ENCODE measurements at regions not wholly inside any gene's neighbourhood (a gene's known extent, or its start where the extent isn't known, plus 50 kb on each side); places are given as distances from the start of the nearest gene placed in this dataset.
"Not testable (repeated sequence)": the region's sequence is repeated elsewhere in the genome, so short reads cannot be mapped to it uniquely, and the experiment has no call there.

DNA sequence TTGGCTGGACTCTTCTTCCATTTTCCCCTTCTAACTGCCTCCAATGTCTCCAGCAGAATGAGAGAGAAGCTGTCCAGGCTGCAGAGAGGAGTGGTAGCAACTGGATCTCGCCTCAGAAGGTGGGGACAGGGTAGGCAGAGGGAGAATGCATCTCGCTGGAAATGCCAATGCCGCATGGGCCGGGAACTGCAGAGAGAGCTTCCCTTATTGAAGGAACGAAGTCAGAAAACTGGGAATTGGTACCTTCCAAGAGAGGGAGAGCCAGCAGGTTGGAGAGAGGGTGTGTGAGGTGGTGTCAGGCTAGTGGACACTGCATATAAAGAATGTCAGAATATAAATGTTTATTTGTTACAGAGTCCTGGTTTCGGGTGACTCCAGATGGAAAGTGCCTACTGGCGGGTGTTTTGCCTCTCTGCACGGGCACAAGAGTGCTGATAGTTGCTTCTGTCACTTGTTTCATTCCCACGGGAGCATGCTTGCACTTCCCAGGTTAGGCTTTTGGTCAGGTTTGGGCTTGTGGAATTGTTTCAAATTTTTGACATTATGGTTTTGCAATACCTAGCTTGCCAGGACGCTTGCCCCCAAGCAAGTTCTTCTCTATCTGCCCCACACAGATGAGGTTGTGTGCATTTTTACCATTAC is 156.8 kb upstream of the STS start:
- 88 to 93% methylated on average over 7 to 10 of the region's 10 CpGs for WGBS, 2 donors
- Histone ChIP-seq H3K36me3 (no peaks in the 10 kb centered on the region), H3K4me1 (no peaks in the 10 kb centered on the region), H3K27ac (no peak overlapping the region), H3K4me3 (no peak overlapping the region), H3K27me3 (no peaks in the 10 kb centered on the region), H3K9me3 (peaks cover 0 to 14% (median 3%) of the 10 kb centered on the region in 4 donors)
- DNase-seq = no peak
- no peak for TF ChIP-seq POLR2A (IDR thresholded peaks at IDR 0.05)
- TF ChIP-seq, protein P1, sequence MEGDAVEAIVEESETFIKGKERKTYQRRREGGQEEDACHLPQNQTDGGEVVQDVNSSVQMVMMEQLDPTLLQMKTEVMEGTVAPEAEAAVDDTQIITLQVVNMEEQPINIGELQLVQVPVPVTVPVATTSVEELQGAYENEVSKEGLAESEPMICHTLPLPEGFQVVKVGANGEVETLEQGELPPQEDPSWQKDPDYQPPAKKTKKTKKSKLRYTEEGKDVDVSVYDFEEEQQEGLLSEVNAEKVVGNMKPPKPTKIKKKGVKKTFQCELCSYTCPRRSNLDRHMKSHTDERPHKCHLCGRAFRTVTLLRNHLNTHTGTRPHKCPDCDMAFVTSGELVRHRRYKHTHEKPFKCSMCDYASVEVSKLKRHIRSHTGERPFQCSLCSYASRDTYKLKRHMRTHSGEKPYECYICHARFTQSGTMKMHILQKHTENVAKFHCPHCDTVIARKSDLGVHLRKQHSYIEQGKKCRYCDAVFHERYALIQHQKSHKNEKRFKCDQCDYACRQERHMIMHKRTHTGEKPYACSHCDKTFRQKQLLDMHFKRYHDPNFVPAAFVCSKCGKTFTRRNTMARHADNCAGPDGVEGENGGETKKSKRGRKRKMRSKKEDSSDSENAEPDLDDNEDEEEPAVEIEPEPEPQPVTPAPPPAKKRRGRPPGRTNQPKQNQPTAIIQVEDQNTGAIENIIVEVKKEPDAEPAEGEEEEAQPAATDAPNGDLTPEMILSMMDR (IDR thresholded peaks at IDR 0.05) = no peak
- TF ChIP-seq EP300 (IDR thresholded peaks at IDR 0.05) = no peak
- TF ChIP-seq POLR2AphosphoS5 (IDR thresholded peaks at IDR 0.05) = no peak
- ATAC-seq (ENCODE audit: low FRiP score in 2 of 2) = no peak

DNA sequence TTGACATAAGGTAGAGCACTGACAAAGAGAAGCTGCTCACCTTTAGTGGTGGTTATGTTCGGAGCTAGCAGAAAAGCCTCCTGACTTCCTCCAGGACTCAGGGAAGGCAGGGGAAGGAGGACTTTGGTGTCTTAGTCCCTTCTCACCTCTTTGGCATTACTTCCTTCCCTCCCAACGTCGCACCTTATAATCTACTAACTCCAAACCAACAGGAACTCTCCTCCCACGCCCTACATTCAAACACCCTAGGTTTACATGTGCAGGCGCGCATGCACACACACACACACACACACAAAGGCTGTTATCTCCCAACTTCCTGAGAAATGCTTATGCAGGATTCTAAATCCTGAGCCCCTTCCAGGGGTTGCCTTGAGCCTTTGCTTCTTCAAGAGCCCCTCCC is 157.7 kb upstream of the STS start:
- Histone ChIP-seq H3K9me3 (peaks cover 0 to 13% (median 1%) of the 10 kb centered on the region in 4 donors), H3K27me3 (no peaks in the 10 kb centered on the region), H3K4me1 (no peaks in the 10 kb centered on the region), H3K27ac (no peak overlapping the region), H3K4me3 (no peak overlapping the region), H3K36me3 (no peaks in the 10 kb centered on the region)
- TF ChIP-seq EP300 (IDR thresholded peaks at IDR 0.05) (no peak), POLR2AphosphoS5 (IDR thresholded peaks at IDR 0.05) (no peak), POLR2A (IDR thresholded peaks at IDR 0.05) (no peak)
- TF ChIP-seq, protein P1 (IDR thresholded peaks at IDR 0.05) = no peak
- ATAC-seq (ENCODE audit: low FRiP score in 2 of 2) (no peak), DNase-seq (no peak)
- 81 to 88% methylated on average over 6 of the region's 6 CpGs for WGBS, 2 donors

DNA sequence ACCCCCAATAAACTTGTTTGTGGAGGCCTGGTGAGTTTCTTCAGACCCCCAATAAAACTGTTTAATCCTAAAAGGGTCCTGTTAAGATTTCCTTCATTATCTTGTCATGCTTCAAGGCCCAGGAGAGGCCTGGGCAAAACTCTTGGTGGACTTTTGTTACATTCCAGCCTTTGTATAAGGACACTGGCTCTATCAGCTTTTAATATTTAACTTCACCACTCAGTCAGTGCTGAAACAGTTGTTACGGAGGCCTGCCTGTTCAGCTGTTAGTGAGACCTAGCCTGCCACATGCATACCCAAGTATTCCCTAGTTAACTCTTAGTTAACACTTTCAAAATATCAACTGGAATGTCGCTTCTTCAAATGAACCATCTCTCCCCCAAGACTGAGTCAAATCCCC is 158.8 kb upstream of the STS start:
- not testable (repeated sequence) for H3K4me1 ChIP-seq; H3K9me3 ChIP-seq; ATAC-seq (ENCODE audit: low FRiP score in 2 of 2); H3K27ac ChIP-seq; H3K4me3 ChIP-seq; DNase-seq; H3K36me3 ChIP-seq; H3K27me3 ChIP-seq
- 79 to 89% methylated on average over 2 of the region's 2 CpGs for WGBS, 2 donors

- ATAC-seq (ENCODE audit: low FRiP score in 2 of 2) (no peak), DNase-seq (no peak)
- 48 to 51% methylated on average over 4 of the region's 4 CpGs for WGBS, 2 donors
- H3K9me3 ChIP-seq = no peaks in the 10 kb centered on the region
- no peak overlapping the region for H3K27ac ChIP-seq
- no peak for TF ChIP-seq EP300 (IDR thresholded peaks at IDR 0.05)
- TF ChIP-seq POLR2AphosphoS5 (IDR thresholded peaks at IDR 0.05) = no peak
- no peak for TF ChIP-seq POLR2A (IDR thresholded peaks at IDR 0.05)
- TF ChIP-seq, protein P1 (IDR thresholded peaks at IDR 0.05) = no peak
- H3K4me1 ChIP-seq = no peaks in the 10 kb centered on the region
- H3K4me3 ChIP-seq = no peak overlapping the region
- H3K27me3 ChIP-seq = no peaks in the 10 kb centered on the region
- no peaks in the 10 kb centered on the region for H3K36me3 ChIP-seq
These were observed 160.6 kb upstream of the STS start for GRCh38 chrX:6986915-6987314.

DNA sequence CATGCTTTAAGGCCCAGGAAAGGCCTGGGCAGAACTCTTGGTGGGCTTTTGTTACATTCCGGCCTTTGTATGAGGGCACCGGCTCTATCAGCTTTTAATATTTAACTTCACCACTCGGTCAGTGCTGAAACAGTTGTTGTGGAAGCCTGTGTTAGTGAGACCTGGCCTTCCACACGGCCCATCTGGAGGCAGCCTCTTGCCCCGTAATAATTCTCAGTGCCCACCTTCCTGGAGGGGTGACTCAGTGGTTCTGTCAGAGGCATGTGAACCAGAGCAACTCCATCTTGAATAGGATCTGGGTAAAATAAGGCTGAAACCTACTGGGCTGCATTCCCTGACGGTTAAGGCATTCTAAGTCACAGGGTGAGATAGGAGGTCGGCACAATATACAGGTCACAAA is 162.0 kb upstream of the STS start:
- TF ChIP-seq, protein P1 (IDR thresholded peaks at IDR 0.05) = no peak
- TF ChIP-seq POLR2A (IDR thresholded peaks at IDR 0.05) (no peak), EP300 (IDR thresholded peaks at IDR 0.05) (no peak), POLR2AphosphoS5 (IDR thresholded peaks at IDR 0.05) (no peak)
- WGBS, 2 donors = 70 to 91% methylated on average over 5 to 7 of the region's 7 CpGs
- Histone ChIP-seq H3K27me3 (no peaks in the 10 kb centered on the region), H3K9me3 (no peaks in the 10 kb centered on the region), H3K4me1 (no peaks in the 10 kb centered on the region), H3K27ac (no peak overlapping the region), H3K36me3 (no peaks in the 10 kb centered on the region), H3K4me3 (no peak overlapping the region)
- no peak for ATAC-seq (ENCODE audit: low FRiP score in 2 of 2)
- DNase-seq = no peak
